ENCODE measurements at regions not wholly inside any gene's neighbourhood (a gene's known extent, or its start where the extent isn't known, plus 50 kb on each side); places are given as distances from the start of the nearest gene placed in this dataset.

- Histone ChIP-seq H3K9me1 (ENCODE audit: control insufficient read depth, extremely low read depth, insufficient read depth, low read length) (no peaks in the 10 kb centered on the region), H3K36me3 (ENCODE audit: control insufficient read depth in 2 of 2, extremely low read depth in 1 of 2, insufficient read depth in 2 of 2, low read length in 2 of 2) (no peaks in the 10 kb centered on the region), H3K4me3 (ENCODE audit: control insufficient read depth in 2 of 3, extremely low read depth in 1 of 3, insufficient read depth in 2 of 3, low read depth in 1 of 3, low read length in 3 of 3) (no peak overlapping the region), H3K4me1 (ENCODE audit: control insufficient read depth, extremely low read depth, insufficient read depth, low read length) (no peaks in the 10 kb centered on the region), H3K27ac (ENCODE audit: control insufficient read depth, insufficient read depth, low read length) (no peak overlapping the region), H4K20me1 (ENCODE audit: control insufficient read depth, extremely low read depth, insufficient read depth, low read length) (no peaks in the 10 kb centered on the region), H3K4me2 (ENCODE audit: control insufficient read depth, extremely low read depth, insufficient read depth, low read depth, low read length) (no peak overlapping the region), H3K27me3 (ENCODE audit: control insufficient read depth, extremely low read depth, insufficient read depth, low read length) (no peaks in the 10 kb centered on the region), H3K79me2 (ENCODE audit: control insufficient read depth, insufficient read depth, low read length) (no peaks in the 10 kb centered on the region), H2AFZ (ENCODE audit: control insufficient read depth, low read length) (no peak overlapping the region), H3K9ac (ENCODE audit: control insufficient read depth, extremely low read depth, insufficient read depth, low read length) (no peak overlapping the region), H3K9me3 (ENCODE audit: control insufficient read depth, low read depth, low read length) (no peaks in the 10 kb centered on the region)
- no peak for FAIRE-seq
- dilution Hi-C loops (cut with MboI; ENCODE audit: extremely low pct_ligation_motif_present, low sequenced_read_pairs) = no loop called here
- DNase-seq (ENCODE audit: low read depth, low spot score) = no peak
- no peak for TF ChIP-seq EZH2 (IDR thresholded peaks at IDR 0.05; ENCODE audit: low read length)
- TF ChIP-seq CTCF (optimal IDR thresholded peaks at IDR 0.05 in 1 of 3, IDR thresholded peaks at IDR 0.05 in 1 of 3, conservative IDR thresholded peaks at IDR 0.05 in 1 of 3; ENCODE audit: extremely low read depth in 1 of 3, insufficient read depth in 2 of 3, low read length in 3 of 3) = no peak
Observed at GRCh38 chr5:166758151-166758550, 1533.3 kb upstream of the WWC1 start.

- Histone ChIP-seq H3K79me2 (ENCODE audit: control insufficient read depth, insufficient read depth, low read length) (no peaks in the 10 kb centered on the region), H3K9me1 (ENCODE audit: control insufficient read depth, extremely low read depth, insufficient read depth, low read length) (no peaks in the 10 kb centered on the region), H3K4me3 (ENCODE audit: control insufficient read depth in 2 of 3, extremely low read depth in 1 of 3, insufficient read depth in 2 of 3, low read depth in 1 of 3, low read length in 3 of 3) (no peak overlapping the region), H3K4me2 (ENCODE audit: control insufficient read depth, extremely low read depth, insufficient read depth, low read depth, low read length) (no peak overlapping the region), H3K4me1 (ENCODE audit: control insufficient read depth, extremely low read depth, insufficient read depth, low read length) (no peaks in the 10 kb centered on the region), H3K36me3 (ENCODE audit: control insufficient read depth in 2 of 2, extremely low read depth in 1 of 2, insufficient read depth in 2 of 2, low read length in 2 of 2) (no peaks in the 10 kb centered on the region), H3K9ac (ENCODE audit: control insufficient read depth, extremely low read depth, insufficient read depth, low read length) (no peak overlapping the region), H3K27me3 (ENCODE audit: control insufficient read depth, extremely low read depth, insufficient read depth, low read length) (no peaks in the 10 kb centered on the region), H2AFZ (ENCODE audit: control insufficient read depth, low read length) (no peak overlapping the region), H4K20me1 (ENCODE audit: control insufficient read depth, extremely low read depth, insufficient read depth, low read length) (no peaks in the 10 kb centered on the region), H3K27ac (ENCODE audit: control insufficient read depth, insufficient read depth, low read length) (no peak overlapping the region), H3K9me3 (ENCODE audit: control insufficient read depth, low read depth, low read length) (no peaks in the 10 kb centered on the region)
- TF ChIP-seq CTCF (optimal IDR thresholded peaks at IDR 0.05 in 1 of 3, IDR thresholded peaks at IDR 0.05 in 1 of 3, conservative IDR thresholded peaks at IDR 0.05 in 1 of 3; ENCODE audit: extremely low read depth in 1 of 3, insufficient read depth in 2 of 3, low read length in 3 of 3) = no peak
- DNase-seq (ENCODE audit: low read depth, low spot score) (no peak), FAIRE-seq (no peak)
- dilution Hi-C loops (cut with MboI; ENCODE audit: extremely low pct_ligation_motif_present, low sequenced_read_pairs) = no loop called here
Observed at GRCh38 chr5:166767858-166768257, 1523.6 kb upstream of the WWC1 start.

Data from keratinocyte (primary cell).